Upper lobe of left lung (tissue), 4 donors: ENCODE measurements at regions not wholly inside any gene's neighbourhood (a gene's known extent, or its start where the extent isn't known, plus 50 kb on each side); places are given as distances from the start of the nearest gene placed in this dataset.

ENCODE experiments used
- EP300 ChIP-seq, 4 donors: sonication (generic); formaldehyde crosslinking; IDR thresholded peaks; one replicate each; pipeline ENCODE4 v1.5.1; 2017; ENCODE audit warnings: antibody characterized with exemption in 4 of 4, control low read depth in 2 of 4
- TF ChIP-seq, protein P1 (sequence below), 6 experiments: fragments of 450-650 bp in 4 of 6; fragments of 200-600 bp in 2 of 6; sonication (generic) in 2 of 6; IDR thresholded peaks; one replicate each; pipeline ENCODE4 v1.5.1; 2016 to 2019; ENCODE audit warnings: antibody characterized with exemption in 6 of 6

DNA sequence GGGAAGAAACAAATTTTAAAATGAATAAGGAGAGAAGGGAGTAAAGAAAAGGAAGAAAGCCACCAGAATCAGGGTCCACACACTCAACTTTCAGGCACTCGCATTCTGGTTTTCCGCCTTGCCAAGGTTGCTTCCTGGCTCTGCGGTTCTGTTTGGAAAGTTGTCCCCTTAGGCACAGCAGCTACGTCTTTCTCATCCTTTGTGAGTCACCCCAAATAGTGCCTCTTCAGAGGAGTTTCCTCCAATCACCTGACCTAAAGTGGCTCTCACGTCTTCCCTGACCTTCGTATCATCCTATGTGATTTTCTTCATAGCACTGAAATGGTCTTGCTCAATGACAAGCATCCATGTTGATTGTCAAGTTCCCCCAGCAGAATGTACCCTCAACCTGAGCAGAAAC, 99.5 kb upstream of the TMCC3 start:
- TF ChIP-seq, protein P1, sequence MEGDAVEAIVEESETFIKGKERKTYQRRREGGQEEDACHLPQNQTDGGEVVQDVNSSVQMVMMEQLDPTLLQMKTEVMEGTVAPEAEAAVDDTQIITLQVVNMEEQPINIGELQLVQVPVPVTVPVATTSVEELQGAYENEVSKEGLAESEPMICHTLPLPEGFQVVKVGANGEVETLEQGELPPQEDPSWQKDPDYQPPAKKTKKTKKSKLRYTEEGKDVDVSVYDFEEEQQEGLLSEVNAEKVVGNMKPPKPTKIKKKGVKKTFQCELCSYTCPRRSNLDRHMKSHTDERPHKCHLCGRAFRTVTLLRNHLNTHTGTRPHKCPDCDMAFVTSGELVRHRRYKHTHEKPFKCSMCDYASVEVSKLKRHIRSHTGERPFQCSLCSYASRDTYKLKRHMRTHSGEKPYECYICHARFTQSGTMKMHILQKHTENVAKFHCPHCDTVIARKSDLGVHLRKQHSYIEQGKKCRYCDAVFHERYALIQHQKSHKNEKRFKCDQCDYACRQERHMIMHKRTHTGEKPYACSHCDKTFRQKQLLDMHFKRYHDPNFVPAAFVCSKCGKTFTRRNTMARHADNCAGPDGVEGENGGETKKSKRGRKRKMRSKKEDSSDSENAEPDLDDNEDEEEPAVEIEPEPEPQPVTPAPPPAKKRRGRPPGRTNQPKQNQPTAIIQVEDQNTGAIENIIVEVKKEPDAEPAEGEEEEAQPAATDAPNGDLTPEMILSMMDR (IDR thresholded peaks at IDR 0.05), result no peak
- TF ChIP-seq EP300 (IDR thresholded peaks at IDR 0.05), result no peak
